ENCODE measurements at regions not wholly inside any gene's neighbourhood (a gene's known extent, or its start where the extent isn't known, plus 50 kb on each side); places are given as distances from the start of the nearest gene placed in this dataset.

GRCh38 chr13:95463531-95463930 lies 89.0 kb upstream of the CLDN10 start:
- POLR2A ChIA-PET = no interaction called here
- intact Hi-C loops (cut with micrococcal nuclease) = no loop called here
- no peaks in the 10 kb centered on the region for H3K9me1 ChIP-seq (ENCODE audit: control insufficient read depth, insufficient read depth, low read length)

More at GRCh38 chr13:95463531-95463930, 89.0 kb upstream of the CLDN10 start:
- Histone ChIP-seq H3K27ac (ENCODE audit: extremely low read depth, low read depth, low read length) (no peak overlapping the region), H3K9me3 (replicated peaks; ENCODE audit: control insufficient read depth, insufficient read depth, low read depth, low read length) (no peaks in the 10 kb centered on the region), H3K27me3 (ENCODE audit: control insufficient read depth in 2 of 2, insufficient read depth in 2 of 2, low read length in 2 of 2) (no peaks in the 10 kb centered on the region), H3K79me2 (ENCODE audit: control insufficient read depth, insufficient read depth, low read length) (no peaks in the 10 kb centered on the region), H4K20me1 (replicated peaks; ENCODE audit: control insufficient read depth, insufficient read depth, low read length) (no peaks in the 10 kb centered on the region), H3K4me2 (ENCODE audit: insufficient read depth, low read length) (no peak overlapping the region), H3K4me3 (no peak overlapping the region), H2AFZ (ENCODE audit: low read depth, low read length) (no peak overlapping the region), H3K36me3 (ENCODE audit: control insufficient read depth, insufficient read depth, low read length) (no peaks in the 10 kb centered on the region), H3K4me1 (replicated peaks in 1 of 2; ENCODE audit: control insufficient read depth in 2 of 2, insufficient read depth in 2 of 2, low read length in 2 of 2) (no peaks in the 10 kb centered on the region), H3K9ac (ENCODE audit: insufficient read depth in 1 of 2, low read depth in 2 of 2, low read length in 2 of 2) (no peak overlapping the region)
- ATAC-seq (no peak), FAIRE-seq (no peak), DNase-seq (ENCODE audit: extremely low read depth in 1 of 4, low spot score in 3 of 4) (no peak)
- CTCF ChIA-PET (ENCODE audit: low intra/inter-chr PET ratio) = no interaction called here
- in situ Hi-C loops (cut with MboI) = no loop called here
- BruUV-seq (replicated peaks) = no TSS peak
- 0 out of 2 replicates have a peak, but pooled peaks have one; percentile 7 for TF ChIP-seq PKNOX1 (IDR thresholded peaks at IDR 0.05)
- TF ChIP-seq SIX5 (IDR thresholded peaks at IDR 0.05; ENCODE audit: borderline replicate concordance in 1 of 2, insufficient read depth in 1 of 2, low read depth in 1 of 2, low read length in 2 of 2) = no peak
